ENCODE measurements at regions not wholly inside any gene's neighbourhood (a gene's known extent, or its start where the extent isn't known, plus 50 kb on each side); places are given as distances from the start of the nearest gene placed in this dataset.

GRCh38 chr7:94294471-94295131, 100.1 kb upstream of the COL1A2 start:
- Mint-ChIP-seq H3K27ac (peak overlapping the region; percentile 25), H3K9me3 (no peaks in the 10 kb centered on the region), H3K4me3 (peak overlapping the region; percentile 86)

GRCh38 chr7:94295850-94296249, 98.8 kb upstream of the COL1A2 start:
- Mint-ChIP-seq H3K36me3 (ENCODE audit: low read depth) (no peaks in the 10 kb centered on the region), H3K4me1 (ENCODE audit: low read depth) (peaks cover 76% of the 10 kb centered on the region), H3K9me3 (no peaks in the 10 kb centered on the region), H3K27me3 (ENCODE audit: insufficient read depth) (no peaks in the 10 kb centered on the region), H3K4me3 (peak overlapping the region; percentile 86), H3K27ac (peak overlapping the region; percentile 99)
- DNase-seq, result peak; percentile 89
- peak; percentile 84 for TF ChIP-seq CTCF (IDR thresholded peaks at IDR 0.05)

More at GRCh38 chr7:94294471-94295131, 100.1 kb upstream of the COL1A2 start:
- TF ChIP-seq CTCF (IDR thresholded peaks at IDR 0.05), result no peak
- DNase-seq, result no peak
- Mint-ChIP-seq H3K4me1 (ENCODE audit: low read depth) (peaks cover 74% of the 10 kb centered on the region), H3K27me3 (ENCODE audit: insufficient read depth) (no peaks in the 10 kb centered on the region), H3K36me3 (ENCODE audit: low read depth) (no peaks in the 10 kb centered on the region)

- Mint-ChIP-seq H3K27me3 (ENCODE audit: insufficient read depth) (peaks cover 5% of the 10 kb centered on the region; the same call in 1 of the 2 replicates), H3K36me3 (ENCODE audit: low read depth) (no peaks in the 10 kb centered on the region), H3K4me3 (peak overlapping the region; percentile 86), H3K4me1 (ENCODE audit: low read depth) (peaks cover 81% of the 10 kb centered on the region), H3K27ac (peak overlapping the region; percentile 99), H3K9me3 (no peaks in the 10 kb centered on the region)
- no peak for DNase-seq
- no peak for TF ChIP-seq CTCF (IDR thresholded peaks at IDR 0.05)
These were observed 97.8 kb upstream of the COL1A2 start for GRCh38 chr7:94296881-94297280.

GRCh38 chr7:94297397-94297838, 97.3 kb upstream of the COL1A2 start:
- Mint-ChIP-seq H3K4me3 (peak overlapping the region; percentile 86), H3K36me3 (ENCODE audit: low read depth) (no peaks in the 10 kb centered on the region), H3K27me3 (ENCODE audit: insufficient read depth) (peaks cover 5% of the 10 kb centered on the region; the same call in 1 of the 2 replicates), H3K27ac (peak overlapping the region; percentile 99), H3K9me3 (no peaks in the 10 kb centered on the region), H3K4me1 (ENCODE audit: low read depth) (peaks cover 86% of the 10 kb centered on the region)
- no peak for TF ChIP-seq CTCF (IDR thresholded peaks at IDR 0.05)
- peak; percentile 97 for DNase-seq

GRCh38 chr7:94298943-94299342, 95.8 kb upstream of the COL1A2 start:
- peaks cover 5% of the 10 kb centered on the region; the same call in 1 of the 2 replicates for H3K27me3 Mint-ChIP-seq (ENCODE audit: insufficient read depth)
- no peak for TF ChIP-seq CTCF (IDR thresholded peaks at IDR 0.05)
- peak overlapping the region; percentile 63 for H3K4me3 Mint-ChIP-seq
- H3K4me1 Mint-ChIP-seq (ENCODE audit: low read depth), result peaks cover 99% of the 10 kb centered on the region
- no peaks in the 10 kb centered on the region for H3K9me3 Mint-ChIP-seq
- peak overlapping the region; percentile 99 for H3K27ac Mint-ChIP-seq
- peak; percentile 71 for DNase-seq
- no peaks in the 10 kb centered on the region for H3K36me3 Mint-ChIP-seq (ENCODE audit: low read depth)
